GM23338 (cell line): ENCODE measurements at regions not wholly inside any gene's neighbourhood (a gene's known extent, or its start where the extent isn't known, plus 50 kb on each side); places are given as distances from the start of the nearest gene placed in this dataset.

Experiments
- ATAC-seq: fragments of 200-7000 bp; cut with Tn5 transposase; 3 replicates; pipeline ENCODE4 v1.9.1; 2020
- DNase-seq: peaks from one replicate; pipeline ENCODE4 v3.0.0-alpha.2; 2015; ENCODE audit warnings: low spot score
- H2AFZ ChIP-seq: fragments of 200-600 bp; sonication (generic); 2 replicates; pipeline ENCODE4 v1.8.0; 2016; ENCODE audit warnings: antibody characterized with exemption, mild to moderate bottlenecking, moderate library complexity
- H3F3A ChIP-seq: fragments of 200-600 bp; sonication (generic); replicated peaks from 2 replicates; pipeline ENCODE4 v1.8.0; 2017; ENCODE audit warnings: antibody characterized with exemption, mixed run types, low read depth
- H3K27ac ChIP-seq: fragments of 200-600 bp; sonication (generic); 2 replicates; pipeline ENCODE4 v1.6.1; 2016; ENCODE audit warnings: low read depth
- H3K27me3 ChIP-seq: fragments of 200-600 bp; sonication (generic); 2 replicates; pipeline ENCODE4 v1.8.0; 2016; ENCODE audit warnings: mild to moderate bottlenecking, mixed run types, moderate library complexity; ENCODE audit not compliant: insufficient read depth
- H3K36me3 ChIP-seq: fragments of 200-600 bp; sonication (generic); 2 replicates; pipeline ENCODE4 v1.8.0; 2016; ENCODE audit warnings: mild to moderate bottlenecking; ENCODE audit not compliant: insufficient read depth
- H3K4me1 ChIP-seq: fragments of 200-600 bp; sonication (generic); 2 replicates; pipeline ENCODE4 v1.8.0; 2016; ENCODE audit warnings: mild to moderate bottlenecking, moderate library complexity; ENCODE audit not compliant: insufficient read depth
- H3K4me2 ChIP-seq: fragments of 200-600 bp; sonication (generic); 2 replicates; pipeline ENCODE4 v1.7.1; 2017; ENCODE audit warnings: mixed run types
- H3K4me3 ChIP-seq: fragments of 200-600 bp; sonication (generic); 2 replicates; pipeline ENCODE4 v1.6.1; 2016; ENCODE audit warnings: mixed run types
- H3K79me2 ChIP-seq: fragments of 200-600 bp; sonication (generic); replicated peaks from 2 replicates; pipeline ENCODE4 v1.8.0; 2017; ENCODE audit warnings: mild to moderate bottlenecking; ENCODE audit not compliant: insufficient read depth
- H3K9me2 ChIP-seq: fragments of 200-600 bp; sonication (generic); 2 replicates; pipeline ENCODE4 v1.8.0; 2017; ENCODE audit not compliant: insufficient read depth
- H4K20me1 ChIP-seq: fragments of 200-600 bp; sonication (generic); replicated peaks from 2 replicates; pipeline ENCODE4 v1.8.0; 2017; ENCODE audit warnings: mild to moderate bottlenecking; ENCODE audit not compliant: insufficient read depth
- H3K27ac Mint-ChIP-seq: 2 replicates; pipeline ENCODE4 v1.8.0; 2020; ENCODE audit warnings: inconsistent platforms, mild to moderate bottlenecking, moderate library complexity, mixed read lengths
- H3K27me3 Mint-ChIP-seq: 3 replicates; pipeline ENCODE4 v1.8.0; 2022; ENCODE audit warnings: low read depth, mild to moderate bottlenecking, moderate library complexity, mixed read lengths, inconsistent platforms; ENCODE audit not compliant: insufficient read depth, poor library complexity
- H3K36me3 Mint-ChIP-seq: 3 replicates; pipeline ENCODE4 v1.8.0; 2021; ENCODE audit warnings: low read depth, mild to moderate bottlenecking, inconsistent platforms, moderate library complexity, mixed read lengths
- H3K4me1 Mint-ChIP-seq: 3 replicates; pipeline ENCODE4 v1.8.0; 2020; ENCODE audit warnings: mild to moderate bottlenecking, inconsistent platforms, mixed read lengths
- H3K4me3 Mint-ChIP-seq: 3 replicates; pipeline ENCODE4 v1.8.0; 2021; ENCODE audit warnings: moderate library complexity, mild to moderate bottlenecking, inconsistent platforms, mixed read lengths
- H3K9me3 Mint-ChIP-seq: 3 replicates; pipeline ENCODE4 v1.8.0; 2020; ENCODE audit warnings: moderate library complexity, mild to moderate bottlenecking, inconsistent platforms, mixed read lengths
- CREB1 ChIP-seq: fragments of 250-450 bp; sonication (Bioruptor Pico); IDR thresholded peaks from 2 replicates; pipeline ENCODE4 v1.5.0; 2020; ENCODE audit warnings: low read depth, mild to moderate bottlenecking, moderate library complexity
- EZH2 ChIP-seq: fragments of 200-600 bp; sonication (generic); IDR thresholded peaks from one replicate; pipeline ENCODE4 v1.8.0; 2017; ENCODE audit warnings: antibody characterized with exemption, mild to moderate bottlenecking, low read depth; ENCODE audit not compliant: unreplicated experiment
- EZH2phosphoT487 ChIP-seq: fragments of 200-600 bp; sonication (generic); IDR thresholded peaks from one replicate; pipeline ENCODE4 v1.8.1; 2018; ENCODE audit warnings: antibody characterized with exemption; ENCODE audit not compliant: unreplicated experiment
- JUNB ChIP-seq: IDR thresholded peaks from one replicate; pipeline ENCODE4 v1.6.1; 2016; ENCODE audit warnings: antibody characterized with exemption; ENCODE audit not compliant: unreplicated experiment
- NANOG ChIP-seq: IDR thresholded peaks from 2 replicates; pipeline ENCODE4 v1.6.1; 2016; ENCODE audit warnings: antibody characterized with exemption, borderline replicate concordance
- POLR2AphosphoS5 ChIP-seq: IDR thresholded peaks from 2 replicates; pipeline ENCODE4 v1.6.1; 2016; ENCODE audit warnings: antibody characterized with exemption, low read depth
- REST ChIP-seq: IDR thresholded peaks from one replicate; pipeline ENCODE4 v1.6.1; 2018; ENCODE audit warnings: antibody characterized with exemption; ENCODE audit not compliant: unreplicated experiment
- STAT1 ChIP-seq: IDR thresholded peaks from one replicate; pipeline ENCODE4 v1.6.1; 2016; ENCODE audit warnings: antibody characterized with exemption; ENCODE audit not compliant: unreplicated experiment
- ZNF114 ChIP-seq: fragments of 250-450 bp; sonication (Bioruptor Pico); IDR thresholded peaks from 2 replicates; pipeline ENCODE4 v1.5.0; 2020; ENCODE audit warnings: mild to moderate bottlenecking, moderate library complexity
- ZNF331 ChIP-seq: fragments of 250-450 bp; sonication (Bioruptor Pico); IDR thresholded peaks from 2 replicates; pipeline ENCODE4 v1.5.0; 2020; ENCODE audit warnings: low read depth, mild to moderate bottlenecking, moderate library complexity
- ZNF462 ChIP-seq: fragments of 250-450 bp; sonication (Bioruptor Pico); IDR thresholded peaks from 2 replicates; pipeline ENCODE4 v1.5.0; 2020; ENCODE audit warnings: mild to moderate bottlenecking, moderate library complexity
- TF ChIP-seq, protein P1 (sequence below), 2 experiments: fragments of 200-600 bp in 1 of 2; sonication (generic) in 1 of 2; conservative IDR thresholded peaks; 2 replicates each; pipeline versions ENCODE4 v1.5.1 to v1.6.1; 2016 to 2017; ENCODE audit warnings: antibody characterized with exemption in 2 of 2, low read depth in 2 of 2, mild to moderate bottlenecking in 2 of 2, moderate library complexity in 1 of 2
- TF ChIP-seq, protein P2 (sequence below): IDR thresholded peaks from 2 replicates; pipeline ENCODE4 v1.6.1; 2016; ENCODE audit warnings: antibody characterized with exemption

GRCh38 chr1:55380355-55380970, 165.3 kb upstream of the USP24 start:
- no peaks in the 10 kb centered on the region for H3K79me2 ChIP-seq
- no peak overlapping the region for H3K27ac Mint-ChIP-seq
- no peak overlapping the region for H3K27ac ChIP-seq
- no peak for TF ChIP-seq NANOG
- no peak for TF ChIP-seq CREB1
- TF ChIP-seq ZNF114 (CRISPR knock-in tag): no peak
- no peak for TF ChIP-seq STAT1
- TF ChIP-seq ZNF462: no peak
- TF ChIP-seq, protein P1, sequence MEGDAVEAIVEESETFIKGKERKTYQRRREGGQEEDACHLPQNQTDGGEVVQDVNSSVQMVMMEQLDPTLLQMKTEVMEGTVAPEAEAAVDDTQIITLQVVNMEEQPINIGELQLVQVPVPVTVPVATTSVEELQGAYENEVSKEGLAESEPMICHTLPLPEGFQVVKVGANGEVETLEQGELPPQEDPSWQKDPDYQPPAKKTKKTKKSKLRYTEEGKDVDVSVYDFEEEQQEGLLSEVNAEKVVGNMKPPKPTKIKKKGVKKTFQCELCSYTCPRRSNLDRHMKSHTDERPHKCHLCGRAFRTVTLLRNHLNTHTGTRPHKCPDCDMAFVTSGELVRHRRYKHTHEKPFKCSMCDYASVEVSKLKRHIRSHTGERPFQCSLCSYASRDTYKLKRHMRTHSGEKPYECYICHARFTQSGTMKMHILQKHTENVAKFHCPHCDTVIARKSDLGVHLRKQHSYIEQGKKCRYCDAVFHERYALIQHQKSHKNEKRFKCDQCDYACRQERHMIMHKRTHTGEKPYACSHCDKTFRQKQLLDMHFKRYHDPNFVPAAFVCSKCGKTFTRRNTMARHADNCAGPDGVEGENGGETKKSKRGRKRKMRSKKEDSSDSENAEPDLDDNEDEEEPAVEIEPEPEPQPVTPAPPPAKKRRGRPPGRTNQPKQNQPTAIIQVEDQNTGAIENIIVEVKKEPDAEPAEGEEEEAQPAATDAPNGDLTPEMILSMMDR (conservative IDR thresholded peaks at IDR 0.05; ENCODE audit: low read depth in 2 of 2): no peak
- no peak for TF ChIP-seq REST
- no peak for TF ChIP-seq POLR2AphosphoS5
- TF ChIP-seq EZH2: no peak
- no peak for TF ChIP-seq ZNF331
- TF ChIP-seq, protein P2, sequence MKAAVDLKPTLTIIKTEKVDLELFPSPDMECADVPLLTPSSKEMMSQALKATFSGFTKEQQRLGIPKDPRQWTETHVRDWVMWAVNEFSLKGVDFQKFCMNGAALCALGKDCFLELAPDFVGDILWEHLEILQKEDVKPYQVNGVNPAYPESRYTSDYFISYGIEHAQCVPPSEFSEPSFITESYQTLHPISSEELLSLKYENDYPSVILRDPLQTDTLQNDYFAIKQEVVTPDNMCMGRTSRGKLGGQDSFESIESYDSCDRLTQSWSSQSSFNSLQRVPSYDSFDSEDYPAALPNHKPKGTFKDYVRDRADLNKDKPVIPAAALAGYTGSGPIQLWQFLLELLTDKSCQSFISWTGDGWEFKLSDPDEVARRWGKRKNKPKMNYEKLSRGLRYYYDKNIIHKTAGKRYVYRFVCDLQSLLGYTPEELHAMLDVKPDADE: no peak
- TF ChIP-seq JUNB: no peak
- TF ChIP-seq EZH2phosphoT487: no peak
- no peak overlapping the region for H3K4me2 ChIP-seq
- no peaks in the 10 kb centered on the region; the same call in 2 of the 3 replicates for H3K9me3 Mint-ChIP-seq
- no peaks in the 10 kb centered on the region for H3K9me2 ChIP-seq
- H4K20me1 ChIP-seq: no peaks in the 10 kb centered on the region
- H3K36me3 Mint-ChIP-seq: no peaks in the 10 kb centered on the region
- no peaks in the 10 kb centered on the region for H3K4me1 ChIP-seq
- no peak for ATAC-seq
- no peaks in the 10 kb centered on the region for H3K27me3 ChIP-seq
- H3K4me1 Mint-ChIP-seq: no peaks in the 10 kb centered on the region
- peaks cover 3% of the 10 kb centered on the region for H3K27me3 Mint-ChIP-seq
- H3K36me3 ChIP-seq: no peaks in the 10 kb centered on the region
- no peak for DNase-seq
- H2AFZ ChIP-seq: no peak overlapping the region
- H3K4me3 ChIP-seq: no peak overlapping the region
- H3K4me3 Mint-ChIP-seq: no peak overlapping the region
- no peaks in the 10 kb centered on the region for H3F3A ChIP-seq
